SK-N-SH treated with all-trans-retinoic acid at 6 μM for 48 hours (cell line): ENCODE measurements at regions not wholly inside any gene's neighbourhood (a gene's known extent, or its start where the extent isn't known, plus 50 kb on each side); places are given as distances from the start of the nearest gene placed in this dataset.
"Not testable (repeated sequence)": the region's sequence is repeated elsewhere in the genome, so short reads cannot be mapped to it uniquely, and the experiment has no call there.

Experiments
- BACH2 ChIP-seq: fragments of 250-450 bp; sonication (Bioruptor Pico); IDR thresholded peaks from 2 replicates; pipeline ENCODE4 v1.9.0; 2021; ENCODE audit warnings: mild to moderate bottlenecking, borderline replicate concordance
- ESRRG ChIP-seq: fragments of 250-450 bp; sonication (Bioruptor Pico); IDR thresholded peaks from 2 replicates; pipeline ENCODE4 v1.6.1; 2021; ENCODE audit warnings: mild to moderate bottlenecking
- PATZ1 ChIP-seq: fragments of 250-450 bp; sonication (Bioruptor Pico); IDR thresholded peaks from 2 replicates; pipeline ENCODE4 v1.8.0; 2020; ENCODE audit warnings: mild to moderate bottlenecking, moderate library complexity, borderline replicate concordance
- PPARA ChIP-seq: fragments of 250-450 bp; sonication (Bioruptor Pico); IDR thresholded peaks from 2 replicates; pipeline ENCODE4 v1.5.0; 2020; ENCODE audit warnings: mild to moderate bottlenecking, borderline replicate concordance
- ZFP3 ChIP-seq: fragments of 250-450 bp; sonication (Bioruptor Pico); IDR thresholded peaks from 2 replicates; pipeline ENCODE4 v1.5.0; 2020; ENCODE audit warnings: mild to moderate bottlenecking, moderate library complexity
- ZNF70 ChIP-seq: fragments of 450-650 bp; formaldehyde crosslinking; IDR thresholded peaks from 2 replicates; pipeline ENCODE4 v1.5.0; 2020; ENCODE audit warnings: mild to moderate bottlenecking, moderate library complexity
- ZNF8 ChIP-seq: fragments of 450-650 bp; formaldehyde crosslinking; IDR thresholded peaks from 2 replicates; pipeline ENCODE4 v1.5.0; 2020; ENCODE audit warnings: mild to moderate bottlenecking, moderate library complexity
- TF ChIP-seq, protein P1 (sequence below): fragments of 250-450 bp; sonication (Bioruptor Pico); IDR thresholded peaks from 2 replicates; pipeline ENCODE4 v1.5.0; 2020; ENCODE audit warnings: mild to moderate bottlenecking, moderate library complexity
- TF ChIP-seq, protein P2 (sequence below): fragments of 250-450 bp; sonication (Bioruptor Pico); IDR thresholded peaks from 2 replicates; pipeline ENCODE4 v1.5.1; 2020; ENCODE audit warnings: low read depth, mild to moderate bottlenecking, moderate library complexity

GRCh38 chr5:23420214-23420613, 87.2 kb upstream of the PRDM9 start:
- not testable (repeated sequence) for TF ChIP-seq PPARA, ZFP3, ESRRG, PATZ1, BACH2, ZNF70, ZNF8 (CRISPR knock-in tag)
- TF ChIP-seq, protein P1, sequence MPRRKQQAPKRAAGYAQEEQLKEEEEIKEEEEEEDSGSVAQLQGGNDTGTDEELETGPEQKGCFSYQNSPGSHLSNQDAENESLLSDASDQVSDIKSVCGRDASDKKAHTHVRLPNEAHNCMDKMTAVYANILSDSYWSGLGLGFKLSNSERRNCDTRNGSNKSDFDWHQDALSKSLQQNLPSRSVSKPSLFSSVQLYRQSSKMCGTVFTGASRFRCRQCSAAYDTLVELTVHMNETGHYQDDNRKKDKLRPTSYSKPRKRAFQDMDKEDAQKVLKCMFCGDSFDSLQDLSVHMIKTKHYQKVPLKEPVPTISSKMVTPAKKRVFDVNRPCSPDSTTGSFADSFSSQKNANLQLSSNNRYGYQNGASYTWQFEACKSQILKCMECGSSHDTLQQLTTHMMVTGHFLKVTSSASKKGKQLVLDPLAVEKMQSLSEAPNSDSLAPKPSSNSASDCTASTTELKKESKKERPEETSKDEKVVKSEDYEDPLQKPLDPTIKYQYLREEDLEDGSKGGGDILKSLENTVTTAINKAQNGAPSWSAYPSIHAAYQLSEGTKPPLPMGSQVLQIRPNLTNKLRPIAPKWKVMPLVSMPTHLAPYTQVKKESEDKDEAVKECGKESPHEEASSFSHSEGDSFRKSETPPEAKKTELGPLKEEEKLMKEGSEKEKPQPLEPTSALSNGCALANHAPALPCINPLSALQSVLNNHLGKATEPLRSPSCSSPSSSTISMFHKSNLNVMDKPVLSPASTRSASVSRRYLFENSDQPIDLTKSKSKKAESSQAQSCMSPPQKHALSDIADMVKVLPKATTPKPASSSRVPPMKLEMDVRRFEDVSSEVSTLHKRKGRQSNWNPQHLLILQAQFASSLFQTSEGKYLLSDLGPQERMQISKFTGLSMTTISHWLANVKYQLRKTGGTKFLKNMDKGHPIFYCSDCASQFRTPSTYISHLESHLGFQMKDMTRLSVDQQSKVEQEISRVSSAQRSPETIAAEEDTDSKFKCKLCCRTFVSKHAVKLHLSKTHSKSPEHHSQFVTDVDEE (CRISPR knock-in tag), result not testable (repeated sequence)
- TF ChIP-seq, protein P2, sequence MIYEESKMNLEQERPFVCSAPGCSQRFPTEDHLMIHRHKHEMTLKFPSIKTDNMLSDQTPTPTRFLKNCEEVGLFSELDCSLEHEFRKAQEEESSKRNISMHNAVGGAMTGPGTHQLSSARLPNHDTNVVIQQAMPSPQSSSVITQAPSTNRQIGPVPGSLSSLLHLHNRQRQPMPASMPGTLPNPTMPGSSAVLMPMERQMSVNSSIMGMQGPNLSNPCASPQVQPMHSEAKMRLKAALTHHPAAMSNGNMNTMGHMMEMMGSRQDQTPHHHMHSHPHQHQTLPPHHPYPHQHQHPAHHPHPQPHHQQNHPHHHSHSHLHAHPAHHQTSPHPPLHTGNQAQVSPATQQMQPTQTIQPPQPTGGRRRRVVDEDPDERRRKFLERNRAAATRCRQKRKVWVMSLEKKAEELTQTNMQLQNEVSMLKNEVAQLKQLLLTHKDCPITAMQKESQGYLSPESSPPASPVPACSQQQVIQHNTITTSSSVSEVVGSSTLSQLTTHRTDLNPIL (CRISPR knock-in tag), result not testable (repeated sequence)
